Progenitor cell of endocrine pancreas (in vitro differentiated cells): ENCODE measurements at regions not wholly inside any gene's neighbourhood (a gene's known extent, or its start where the extent isn't known, plus 50 kb on each side); places are given as distances from the start of the nearest gene placed in this dataset.
A peak's percentile ranks its signal among the peaks of the same experiment; 100 is the strongest.

ENCODE experiments used
- DNase-seq: peaks from one replicate; pipeline ENCODE4 v3.0.0; 2021; ENCODE audit warnings: low spot score; ENCODE audit not compliant: unreplicated experiment
- H3K27ac Mint-ChIP-seq: 2 replicates; pipeline ENCODE4 v1.8.0; 2021; ENCODE audit warnings: mild to moderate bottlenecking, moderate library complexity, mixed read lengths
- H3K27me3 Mint-ChIP-seq: 2 replicates; pipeline ENCODE4 v1.8.0; 2021; ENCODE audit warnings: mixed read lengths
- H3K36me3 Mint-ChIP-seq: 2 replicates; pipeline ENCODE4 v1.8.0; 2022; ENCODE audit warnings: mixed read lengths; ENCODE audit not compliant: insufficient read depth
- H3K4me1 Mint-ChIP-seq: 2 replicates; pipeline ENCODE4 v1.8.0; 2021; ENCODE audit warnings: low read depth, mixed read lengths
- H3K4me3 Mint-ChIP-seq: 2 replicates; pipeline ENCODE4 v1.8.0; 2021; ENCODE audit warnings: low read depth, mild to moderate bottlenecking, moderate library complexity, mixed read lengths
- H3K9me3 Mint-ChIP-seq: 2 replicates; pipeline ENCODE4 v1.8.0; 2021; ENCODE audit warnings: low read depth, mixed read lengths
- CTCF ChIP-seq: fragments of 200-600 bp; sonication (generic); IDR thresholded peaks from one replicate; pipeline ENCODE4 v1.5.0; 2021; ENCODE audit warnings: antibody characterized with exemption, mild to moderate bottlenecking; ENCODE audit not compliant: unreplicated experiment

- Mint-ChIP-seq H3K9me3 (no peaks in the 10 kb centered on the region), H3K4me3 (no peak overlapping the region), H3K27ac (no peak overlapping the region), H3K36me3 (no peaks in the 10 kb centered on the region), H3K4me1 (no peaks in the 10 kb centered on the region), H3K27me3 (peaks cover 75% of the 10 kb centered on the region)
- no peak for DNase-seq
- TF ChIP-seq CTCF: peak; percentile 55
Observed at GRCh38 chr22:22099833-22100812, 117.5 kb upstream of the TOP3B start.

GRCh38 chr22:22099194-22099486 is 116.6 kb upstream of the TOP3B start:
- H3K27ac Mint-ChIP-seq: no peak overlapping the region
- peaks cover 75% of the 10 kb centered on the region for H3K27me3 Mint-ChIP-seq

GRCh38 chr22:22098457-22099193 is 116.0 kb upstream of the TOP3B start:
- no peak for TF ChIP-seq CTCF
- no peaks in the 10 kb centered on the region for H3K36me3 Mint-ChIP-seq
- H3K4me3 Mint-ChIP-seq: no peak overlapping the region
- H3K27ac Mint-ChIP-seq: no peak overlapping the region
- no peak for DNase-seq
- H3K9me3 Mint-ChIP-seq: no peaks in the 10 kb centered on the region
- peaks cover 78% of the 10 kb centered on the region for H3K27me3 Mint-ChIP-seq
- H3K4me1 Mint-ChIP-seq: no peaks in the 10 kb centered on the region

More at GRCh38 chr22:22099194-22099486, 116.6 kb upstream of the TOP3B start:
- Mint-ChIP-seq H3K9me3 (no peaks in the 10 kb centered on the region), H3K4me1 (no peaks in the 10 kb centered on the region), H3K36me3 (no peaks in the 10 kb centered on the region), H3K4me3 (no peak overlapping the region)
- DNase-seq: no peak
- no peak for TF ChIP-seq CTCF

GRCh38 chr22:22097727-22098228 is 115.2 kb upstream of the TOP3B start:
- no peaks in the 10 kb centered on the region for H3K4me1 Mint-ChIP-seq

More at GRCh38 chr22:22097727-22098228, 115.2 kb upstream of the TOP3B start:
- no peaks in the 10 kb centered on the region for H3K9me3 Mint-ChIP-seq
- TF ChIP-seq CTCF: no peak
- no peak overlapping the region for H3K27ac Mint-ChIP-seq
- DNase-seq: no peak
- no peak overlapping the region for H3K4me3 Mint-ChIP-seq
- H3K27me3 Mint-ChIP-seq: peaks cover 78% of the 10 kb centered on the region
- H3K36me3 Mint-ChIP-seq: no peaks in the 10 kb centered on the region
